Mucosa of descending colon (tissue), 3 donors: ENCODE measurements at regions not wholly inside any gene's neighbourhood (a gene's known extent, or its start where the extent isn't known, plus 50 kb on each side); places are given as distances from the start of the nearest gene placed in this dataset.

Source experiments
- ATAC-seq: fragments of 200-7000 bp; cut with Tn5 transposase; one replicate; pipeline ENCODE4 v1.9.1; 2020; ENCODE audit warnings: mild to moderate bottlenecking, moderate library complexity
- DNase-seq, 3 donors: peaks; one replicate each; pipeline ENCODE4 v3.0.0-alpha.2; 2020
- H3K36me3 ChIP-seq: fragments of 200-600 bp; one replicate; pipeline ENCODE4 v1.8.0; 2021; ENCODE audit warnings: low read depth, mild to moderate bottlenecking
- H3K4me1 ChIP-seq: fragments of 200-600 bp; one replicate; pipeline ENCODE4 v1.8.0; 2021; ENCODE audit warnings: low read depth, mild to moderate bottlenecking
- H3K4me3 ChIP-seq: fragments of 200-600 bp; one replicate; pipeline ENCODE4 v1.8.0; 2021; ENCODE audit warnings: mild to moderate bottlenecking
- H3K9me3 ChIP-seq: fragments of 200-600 bp; one replicate; pipeline ENCODE4 v1.8.0; 2021; ENCODE audit warnings: mild to moderate bottlenecking
- CTCF ChIP-seq: fragments of 200-600 bp; IDR thresholded peaks from one replicate; pipeline ENCODE4 v1.8.0; 2022; ENCODE audit warnings: antibody characterized with exemption, mild to moderate bottlenecking
- intact Hi-C, 2 donors: fragments of 100-400 bp; cut with DNase I in 1 of 2; cut with micrococcal nuclease in 1 of 2; formaldehyde crosslinking; loops; one replicate each; pipeline versions ENCODE4 v1.11.0 to v1.11.1; 2022; cut with DNase I, micrococcal nuclease
- donor health status: DM: no; HTN: no; CAD: no; lungs with moderate emphysema.
- donor health status: DM: no; HTN: no; CAD: no.
- donor health status: DM: no; HTN: yes; CAD: no.

- H3K36me3 ChIP-seq = no peaks in the 10 kb centered on the region
- H3K4me1 ChIP-seq = no peaks in the 10 kb centered on the region
- H3K4me3 ChIP-seq = no peak overlapping the region
- intact Hi-C loops = no loop called here
- no peaks in the 10 kb centered on the region for H3K9me3 ChIP-seq
- no peak for ATAC-seq
- no peak for TF ChIP-seq CTCF
- DNase-seq = no peak
Observed at GRCh38 chr6:141598487-141598886, 534.2 kb upstream of the GJE1 start.

GRCh38 chr6:141594874-141595273, 537.9 kb upstream of the GJE1 start:
- H3K9me3 ChIP-seq = no peaks in the 10 kb centered on the region
- H3K36me3 ChIP-seq = no peaks in the 10 kb centered on the region
- no peak overlapping the region for H3K4me3 ChIP-seq
- intact Hi-C loops = no loop called here
- no peaks in the 10 kb centered on the region for H3K4me1 ChIP-seq
- TF ChIP-seq CTCF = no peak
- ATAC-seq (no peak), DNase-seq (no peak)

GRCh38 chr6:141593311-141593710, 539.4 kb upstream of the GJE1 start:
- Histone ChIP-seq H3K4me3 (no peak overlapping the region), H3K36me3 (no peaks in the 10 kb centered on the region), H3K9me3 (no peaks in the 10 kb centered on the region), H3K4me1 (no peaks in the 10 kb centered on the region)
- no peak for DNase-seq
- TF ChIP-seq CTCF = no peak
- no peak for ATAC-seq
- intact Hi-C loops = no loop called here

- intact Hi-C loops = no loop called here
- Histone ChIP-seq H3K4me1 (no peaks in the 10 kb centered on the region), H3K36me3 (no peaks in the 10 kb centered on the region), H3K9me3 (no peaks in the 10 kb centered on the region), H3K4me3 (no peak overlapping the region)
- no peak for ATAC-seq
- no peak for DNase-seq
- no peak for TF ChIP-seq CTCF
Observed at GRCh38 chr6:141587482-141588266, 545.1 kb upstream of the GJE1 start.

DNA sequence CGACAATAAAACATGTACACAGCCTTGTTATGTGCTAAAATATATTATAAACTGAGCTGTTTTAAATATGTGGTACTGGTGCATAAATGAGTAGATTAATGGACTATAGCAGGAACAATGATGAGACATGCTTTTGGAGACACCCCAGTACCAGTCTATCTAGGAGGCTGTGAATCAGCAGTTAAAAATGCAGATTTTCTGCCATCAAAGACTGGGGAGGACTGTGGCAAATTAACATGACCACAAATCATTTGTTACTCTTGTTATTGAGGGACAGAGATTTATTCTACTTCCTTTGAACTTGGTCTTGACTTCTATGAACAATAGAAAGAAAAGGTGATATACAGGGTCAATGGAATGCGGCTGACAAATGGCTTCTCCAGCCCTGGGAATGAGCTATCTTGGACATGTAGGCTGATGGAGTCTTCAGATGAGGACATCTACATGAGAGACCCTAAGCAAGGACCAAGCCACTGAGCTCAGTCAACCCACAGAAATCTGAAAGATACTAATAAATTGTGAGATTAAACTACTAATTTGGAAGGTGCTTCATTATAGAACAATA, 551.7 kb upstream of the GJE1 start:
- ATAC-seq = no peak
- H3K4me3 ChIP-seq = no peak overlapping the region
- intact Hi-C loops = no loop called here
- no peak for TF ChIP-seq CTCF
- no peaks in the 10 kb centered on the region for H3K36me3 ChIP-seq
- H3K4me1 ChIP-seq = no peaks in the 10 kb centered on the region
- no peak for DNase-seq
- no peaks in the 10 kb centered on the region for H3K9me3 ChIP-seq
